ENCODE measurements at regions not wholly inside any gene's neighbourhood (a gene's known extent, or its start where the extent isn't known, plus 50 kb on each side); places are given as distances from the start of the nearest gene placed in this dataset.

- Histone ChIP-seq H3K27ac (no peak overlapping the region), H3K9me3 (no peaks in the 10 kb centered on the region), H3K27me3 (no peaks in the 10 kb centered on the region), H3K4me1 (peaks cover 0 to 24% (median 2%) of the 10 kb centered on the region in 4 donors), H3K36me3 (no peaks in the 10 kb centered on the region), H3K4me3 (no peak overlapping the region)
- no peak for DNase-seq (ENCODE audit: low spot score in 2 of 2)
- TF ChIP-seq EP300 (IDR thresholded peaks at IDR 0.05) (no peak), POLR2A (IDR thresholded peaks at IDR 0.05) (no peak), CTCF (IDR thresholded peaks at IDR 0.05) (no peak)
- 19 to 46% methylated on average over 2 of the region's 2 CpGs for WGBS, 2 donors
Measured at GRCh38 chr11:92329646-92330045, 105.0 kb downstream of the FAT3 start.

- no peak for TF ChIP-seq POLR2A (IDR thresholded peaks at IDR 0.05)
- no peak for TF ChIP-seq CTCF (IDR thresholded peaks at IDR 0.05)
- TF ChIP-seq EP300 (IDR thresholded peaks at IDR 0.05) = no peak
- H3K27me3 ChIP-seq = no peaks in the 10 kb centered on the region
- no peak overlapping the region for H3K4me3 ChIP-seq
- no peaks in the 10 kb centered on the region for H3K9me3 ChIP-seq
- H3K27ac ChIP-seq = no peak overlapping the region
- 42 to 50% methylated on average over 2 of the region's 2 CpGs for WGBS, 2 donors
- DNase-seq (ENCODE audit: low spot score in 2 of 2) = no peak
- no peaks in the 10 kb centered on the region for H3K36me3 ChIP-seq
- H3K4me1 ChIP-seq = peaks cover 0 to 24% (median 2%) of the 10 kb centered on the region in 4 donors
Measured at GRCh38 chr11:92330114-92330513, 105.5 kb downstream of the FAT3 start.

GRCh38 chr11:92332986-92333385 is 108.4 kb downstream of the FAT3 start:
- Histone ChIP-seq H3K27me3 (no peaks in the 10 kb centered on the region), H3K36me3 (no peaks in the 10 kb centered on the region), H3K4me3 (no peak overlapping the region), H3K27ac (no peak overlapping the region), H3K9me3 (no peaks in the 10 kb centered on the region), H3K4me1 (peaks cover 0 to 24% (median 2%) of the 10 kb centered on the region in 4 donors)
- no peak for TF ChIP-seq EP300 (IDR thresholded peaks at IDR 0.05)
- no peak for TF ChIP-seq CTCF (IDR thresholded peaks at IDR 0.05)
- TF ChIP-seq POLR2A (IDR thresholded peaks at IDR 0.05) = no peak
- DNase-seq (ENCODE audit: low spot score in 2 of 2) = no peak
- 16 to 33% methylated on average over 1 of the region's 1 CpG for WGBS, 2 donors

GRCh38 chr11:92340839-92341238 is 116.2 kb downstream of the FAT3 start:
- DNase-seq (ENCODE audit: low spot score in 2 of 2) = no peak
- TF ChIP-seq POLR2A (IDR thresholded peaks at IDR 0.05) (no peak), CTCF (IDR thresholded peaks at IDR 0.05) (no peak), EP300 (IDR thresholded peaks at IDR 0.05) (no peak)
- Histone ChIP-seq H3K36me3 (no peaks in the 10 kb centered on the region), H3K27me3 (no peaks in the 10 kb centered on the region), H3K27ac (no peak overlapping the region), H3K4me3 (no peak overlapping the region), H3K4me1 (no peaks in the 10 kb centered on the region), H3K9me3 (no peaks in the 10 kb centered on the region)
- WGBS, 2 donors = 87 to 89% methylated on average over 6 of the region's 6 CpGs

- H3K4me3 ChIP-seq = no peak overlapping the region
- H3K36me3 ChIP-seq = no peaks in the 10 kb centered on the region
- no peak for DNase-seq (ENCODE audit: low spot score in 2 of 2)
- H3K27me3 ChIP-seq = no peaks in the 10 kb centered on the region
- no peaks in the 10 kb centered on the region for H3K9me3 ChIP-seq
- WGBS, 2 donors = 77 to 78% methylated on average over 9 of the region's 9 CpGs
- H3K27ac ChIP-seq = no peak overlapping the region
- H3K4me1 ChIP-seq = no peaks in the 10 kb centered on the region
- TF ChIP-seq CTCF (IDR thresholded peaks at IDR 0.05) (no peak), POLR2A (IDR thresholded peaks at IDR 0.05) (no peak), EP300 (IDR thresholded peaks at IDR 0.05) (no peak)
Measured at GRCh38 chr11:92342034-92342720, 117.6 kb downstream of the FAT3 start.
